CD8-positive, alpha-beta memory T cell (primary cell): ENCODE measurements at regions not wholly inside any gene's neighbourhood (a gene's known extent, or its start where the extent isn't known, plus 50 kb on each side); places are given as distances from the start of the nearest gene placed in this dataset.

Experiments used
- CTCF ChIA-PET: fragments of 350-600 bp; sonication (Branson Sonifier 250); formaldehyde crosslinking; loops from one replicate; lab custom pipeline; 2021; ENCODE audit warnings: antibody characterized with exemption; lab: Charles Lee
- POLR2A ChIA-PET: fragments of 350-600 bp; sonication (Branson Sonifier 250); formaldehyde crosslinking; loops from one replicate; lab custom pipeline; 2021; ENCODE audit warnings: antibody characterized with exemption; lab: Charles Lee
- DNase-seq, 5 donors: peaks; one replicate each; pipeline versions ENCODE4 v3.0.0 to v3.0.0-alpha.2; 2020 to 2022; ENCODE audit warnings: mixed read lengths in 1 of 5
- H3K27ac ChIP-seq: one replicate; pipeline ENCODE4 v1.7.0; 2013; ENCODE audit warnings: low read depth, mild to moderate bottlenecking, low read length, moderate library complexity
- H3K27me3 ChIP-seq: 2 replicates; pipeline ENCODE4 v1.7.0; 2013; ENCODE audit warnings: low read length, mild to moderate bottlenecking; ENCODE audit not compliant: insufficient read depth, poor library complexity, severe bottlenecking
- H3K36me3 ChIP-seq: 2 replicates; pipeline ENCODE4 v1.7.0; 2013; ENCODE audit warnings: mild to moderate bottlenecking, low read length, moderate library complexity; ENCODE audit not compliant: insufficient read depth
- H3K4me1 ChIP-seq: 2 replicates; pipeline ENCODE4 v1.7.0; 2013; ENCODE audit warnings: mild to moderate bottlenecking, low read length, moderate library complexity; ENCODE audit not compliant: insufficient read depth
- H3K4me3 ChIP-seq: 2 replicates; pipeline ENCODE4 v1.7.0; 2013; ENCODE audit warnings: mild to moderate bottlenecking, low read length
- H3K9me3 ChIP-seq: 2 replicates; pipeline ENCODE4 v1.7.0; 2013; ENCODE audit warnings: mild to moderate bottlenecking, low read length
- H3K27ac Mint-ChIP-seq, 8 donors: one replicate each; pipeline ENCODE4 v1.8.0; 2020 to 2021; ENCODE audit warnings: mixed read lengths in 8 of 8, mild to moderate bottlenecking in 6 of 8, inconsistent platforms in 3 of 8, moderate library complexity in 3 of 8
- H3K27me3 Mint-ChIP-seq, 2 donors: one replicate each; pipeline ENCODE4 v1.8.0; 2020 to 2021; ENCODE audit warnings: mixed read lengths in 2 of 2, mild to moderate bottlenecking in 1 of 2, moderate library complexity in 1 of 2
- H3K36me3 Mint-ChIP-seq, 3 donors: one replicate each; pipeline ENCODE4 v1.8.0; 2020 to 2021; ENCODE audit warnings: mixed read lengths in 3 of 3, inconsistent platforms in 1 of 3, mild to moderate bottlenecking in 1 of 3
- H3K4me1 Mint-ChIP-seq, 3 donors: one replicate each; pipeline ENCODE4 v1.8.0; 2020 to 2021; ENCODE audit warnings: mixed read lengths in 3 of 3, inconsistent platforms in 1 of 3, mild to moderate bottlenecking in 1 of 3
- H3K4me3 Mint-ChIP-seq, 7 donors: one replicate each; pipeline ENCODE4 v1.8.0; 2020 to 2021; ENCODE audit warnings: mixed read lengths in 7 of 7, mild to moderate bottlenecking in 6 of 7, moderate library complexity in 4 of 7, inconsistent platforms in 2 of 7
- H3K9me3 Mint-ChIP-seq, 5 donors: one replicate each; pipeline ENCODE4 v1.8.0; 2020 to 2022; ENCODE audit warnings: mixed read lengths in 5 of 5, mild to moderate bottlenecking in 3 of 5, moderate library complexity in 2 of 5, inconsistent platforms in 1 of 5

DNA sequence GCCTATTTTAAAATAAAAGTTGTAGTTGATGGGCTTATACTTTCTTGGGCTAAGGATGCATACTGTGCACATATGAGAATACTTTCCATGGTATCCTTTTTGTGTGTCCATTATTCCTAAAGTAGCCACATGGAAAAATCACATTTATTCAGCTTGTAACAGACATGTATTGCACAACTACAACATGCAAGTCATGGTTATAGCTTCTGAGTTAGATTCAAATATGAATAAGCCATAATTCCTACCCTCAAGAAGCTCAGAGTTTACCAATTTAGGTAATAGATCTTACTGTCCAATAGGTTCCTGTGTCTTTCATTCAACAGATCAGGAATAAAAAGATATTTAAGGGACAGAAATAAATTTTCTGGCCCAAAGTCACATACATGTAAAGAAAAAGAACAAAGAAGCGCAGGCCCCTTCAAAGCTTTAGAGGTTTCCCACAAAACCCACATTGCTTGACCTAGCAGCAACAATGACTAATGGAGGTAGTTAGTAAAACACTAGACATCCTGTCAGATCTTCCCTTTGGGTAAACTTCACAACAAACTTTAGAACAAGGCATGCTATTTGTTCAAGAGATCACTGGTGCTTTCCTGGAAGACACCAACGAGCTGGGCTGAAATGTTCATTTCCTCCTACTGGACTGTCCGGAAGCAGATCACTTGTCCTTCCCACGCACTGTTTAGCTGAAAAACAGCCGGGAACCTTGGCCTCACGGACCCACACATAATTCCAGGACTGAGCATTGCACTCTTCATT is 78.4 kb upstream of the ITGA1 start:
- no peak for DNase-seq
- no peaks in the 10 kb centered on the region for H3K9me3 ChIP-seq
- peaks cover 62 to 85% (median 83%) of the 10 kb centered on the region in 3 donors for H3K4me1 Mint-ChIP-seq
- no peaks in the 10 kb centered on the region for H3K27me3 ChIP-seq
- no peaks in the 10 kb centered on the region for H3K36me3 Mint-ChIP-seq
- ChIA-PET POLR2A (interaction anchor here (1.0 to 1.1 kb wide), 2 partner anchors 36 to 90 kb away, joined by 3 to 4 read pairs; no protein-coding TSS in a partner anchor), CTCF (no interaction called here)
- H3K27me3 Mint-ChIP-seq = no peaks in the 10 kb centered on the region
- peak overlapping the region in 5 of 8 donors; percentile 12 to 66 (median 62) for H3K27ac Mint-ChIP-seq
- H3K4me3 ChIP-seq = no peak overlapping the region
- no peak overlapping the region for H3K27ac ChIP-seq
- H3K4me3 Mint-ChIP-seq = peak overlapping the region in 6 of 7 donors; percentile 12 to 64 (median 46)
- H3K4me1 ChIP-seq = peaks cover 29% of the 10 kb centered on the region
- H3K9me3 Mint-ChIP-seq = no peaks in the 10 kb centered on the region
- no peaks in the 10 kb centered on the region for H3K36me3 ChIP-seq

DNA sequence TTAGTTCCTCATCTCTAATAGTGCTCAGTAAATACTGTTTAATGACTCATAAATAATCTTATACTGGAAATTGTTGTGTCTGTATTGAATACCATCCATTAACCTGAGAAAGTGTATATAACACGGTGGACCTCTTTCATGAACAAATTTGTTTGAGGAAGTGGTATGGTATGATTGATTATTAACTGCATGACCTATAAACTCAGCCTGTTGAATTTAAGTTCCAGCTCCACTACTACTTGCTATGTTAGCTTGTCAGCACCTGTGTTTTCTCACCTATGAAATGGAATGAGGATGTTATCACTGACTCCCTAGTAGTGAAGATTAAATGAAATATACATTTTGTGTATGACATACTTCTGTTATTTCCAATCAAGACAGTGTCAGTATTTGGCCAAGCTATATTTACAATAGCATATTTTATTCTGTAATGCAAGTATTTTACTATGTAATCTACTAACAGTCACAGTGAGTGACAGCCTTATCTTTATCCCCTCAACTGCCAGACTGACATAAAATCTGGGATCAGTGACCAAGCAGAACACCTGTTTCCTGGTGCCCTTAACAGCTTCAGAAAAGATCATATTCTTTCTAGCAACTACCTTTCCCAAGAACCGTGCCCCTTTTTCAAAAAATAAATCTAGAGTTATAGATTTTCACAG is 77.3 kb upstream of the ITGA1 start:
- H3K36me3 Mint-ChIP-seq = no peaks in the 10 kb centered on the region
- H3K27me3 ChIP-seq = no peaks in the 10 kb centered on the region
- H3K36me3 ChIP-seq = no peaks in the 10 kb centered on the region
- H3K4me3 Mint-ChIP-seq = peak overlapping the region in 3 of 7 donors; percentile 7 to 37 (median 28)
- peaks cover 57 to 76% (median 75%) of the 10 kb centered on the region in 3 donors for H3K4me1 Mint-ChIP-seq
- POLR2A ChIA-PET = no interaction called here
- H3K27ac Mint-ChIP-seq = peak overlapping the region in 1 of 8 donors; percentile 69
- H3K4me1 ChIP-seq = peaks cover 24% of the 10 kb centered on the region
- H3K9me3 ChIP-seq = no peaks in the 10 kb centered on the region
- CTCF ChIA-PET = no interaction called here
- no peak overlapping the region for H3K4me3 ChIP-seq
- DNase-seq = no peak
- H3K27me3 Mint-ChIP-seq = no peaks in the 10 kb centered on the region
- H3K9me3 Mint-ChIP-seq = peaks cover 0 to 1% (median 0%) of the 10 kb centered on the region in 5 donors
- no peak overlapping the region for H3K27ac ChIP-seq

DNA sequence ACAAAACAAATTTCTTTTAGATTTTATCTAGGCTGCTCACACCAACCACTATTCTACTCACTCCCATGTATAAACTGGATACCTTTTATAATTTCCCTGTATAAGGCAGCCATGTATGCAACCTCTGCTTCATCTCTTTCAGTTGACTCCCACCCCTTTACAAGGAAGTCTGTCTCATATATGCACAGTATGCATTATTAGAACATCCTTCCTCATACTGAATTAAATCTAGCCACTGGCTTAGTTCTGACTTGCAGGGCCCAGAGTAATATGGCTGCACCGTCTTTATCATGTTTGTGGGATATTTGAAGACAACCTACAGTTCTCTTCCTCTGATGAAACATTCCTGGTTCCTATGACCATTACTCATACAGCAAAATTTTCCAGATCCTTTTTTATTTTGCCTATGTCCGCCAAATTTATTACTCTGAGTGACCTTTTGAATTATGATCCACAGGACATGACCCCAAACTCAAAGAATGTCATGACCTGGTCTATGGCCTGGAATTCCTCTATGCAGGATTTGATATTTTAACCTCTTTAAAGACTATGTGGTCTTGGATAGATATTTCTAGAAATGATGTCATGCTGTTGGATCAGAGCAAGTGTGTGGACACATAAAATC is 76.6 kb upstream of the ITGA1 start:
- Mint-ChIP-seq H3K27me3 (no peaks in the 10 kb centered on the region), H3K4me1 (peaks cover 51 to 70% (median 68%) of the 10 kb centered on the region in 3 donors), H3K4me3 (no peak overlapping the region), H3K27ac (peak overlapping the region in 1 of 8 donors; percentile 1), H3K9me3 (peaks cover 0 to 5% (median 0%) of the 10 kb centered on the region in 5 donors), H3K36me3 (no peaks in the 10 kb centered on the region)
- ChIA-PET CTCF (interaction anchor here (0.8 kb wide), 1 partner anchor 89 kb away, joined by 3 read pairs; no protein-coding TSS in a partner anchor), POLR2A (no interaction called here)
- Histone ChIP-seq H3K27ac (no peak overlapping the region), H3K4me1 (peaks cover 18% of the 10 kb centered on the region), H3K4me3 (no peak overlapping the region), H3K36me3 (no peaks in the 10 kb centered on the region), H3K9me3 (no peaks in the 10 kb centered on the region), H3K27me3 (no peaks in the 10 kb centered on the region)
- no peak for DNase-seq

DNA sequence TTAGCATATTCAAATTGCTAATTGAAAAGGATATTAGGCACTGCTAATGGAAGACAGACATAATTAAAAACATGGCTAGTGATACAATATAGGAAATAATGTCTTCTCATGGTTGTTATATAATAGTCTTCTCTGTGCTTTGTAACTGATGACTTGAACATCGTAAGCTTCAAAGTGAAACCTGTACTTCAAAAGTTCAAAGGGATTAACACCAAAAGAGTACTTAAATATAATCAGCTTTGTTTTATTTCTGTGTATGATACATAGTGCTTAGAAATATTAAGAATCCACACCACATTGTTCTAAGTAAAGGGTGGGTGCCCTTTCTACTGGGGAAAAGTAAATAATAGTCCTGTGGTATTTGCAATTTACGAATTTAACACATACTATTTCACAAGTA is 75.4 kb upstream of the ITGA1 start:
- no peak overlapping the region for H3K27ac ChIP-seq
- DNase-seq = peak in 1 of 5 donors; percentile 17
- ChIA-PET CTCF (interaction anchor here (1.0 kb wide), 1 partner anchor 203 kb away, joined by 3 read pairs; no protein-coding TSS in a partner anchor), POLR2A (no interaction called here)
- H3K36me3 ChIP-seq = no peaks in the 10 kb centered on the region
- no peaks in the 10 kb centered on the region for H3K27me3 Mint-ChIP-seq
- peaks cover 1 to 13% (median 7%) of the 10 kb centered on the region in 5 donors for H3K9me3 Mint-ChIP-seq
- peaks cover 46 to 57% (median 56%) of the 10 kb centered on the region in 3 donors for H3K4me1 Mint-ChIP-seq
- H3K9me3 ChIP-seq = no peaks in the 10 kb centered on the region
- H3K36me3 Mint-ChIP-seq = peaks cover 0 to 8% (median 0%) of the 10 kb centered on the region in 3 donors
- no peak overlapping the region for H3K4me3 ChIP-seq
- peak overlapping the region in 1 of 8 donors; percentile 31 for H3K27ac Mint-ChIP-seq
- H3K4me1 ChIP-seq = peaks cover 10% of the 10 kb centered on the region
- no peaks in the 10 kb centered on the region for H3K27me3 ChIP-seq
- H3K4me3 Mint-ChIP-seq = peak overlapping the region in 2 of 7 donors; percentile 20 to 48

DNA sequence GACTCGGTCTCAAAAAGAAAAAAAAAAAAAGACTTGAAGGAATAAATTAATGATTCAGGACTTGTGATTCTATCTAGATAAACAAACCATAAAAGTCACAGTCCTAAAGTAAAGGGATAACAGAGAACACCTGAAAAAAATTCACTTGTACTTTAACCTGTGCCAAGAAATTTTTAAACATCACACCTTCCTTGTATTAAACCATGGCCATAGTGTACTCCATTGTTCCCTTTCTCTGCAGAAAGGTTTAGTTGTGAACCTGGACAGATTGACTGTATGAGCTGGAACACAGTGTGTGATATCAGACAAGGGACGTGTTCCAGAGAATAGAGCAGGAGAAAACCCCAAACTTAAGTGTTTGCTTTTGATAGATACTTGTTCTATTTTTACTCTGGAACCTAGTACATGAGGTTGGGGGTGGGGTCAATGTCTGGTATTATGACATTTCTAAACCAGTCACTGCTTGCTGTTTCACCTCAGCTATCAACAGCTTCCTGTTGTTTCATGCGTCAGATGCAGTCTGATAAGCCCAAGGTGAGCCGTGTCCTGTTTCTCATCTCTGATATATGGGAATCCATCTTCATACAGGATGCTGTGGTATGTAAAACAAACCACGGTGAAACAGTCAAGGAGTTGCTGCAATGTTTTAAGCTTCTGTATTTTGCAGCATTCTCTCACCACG is 62.5 kb upstream of the ITGA1 start:
- Mint-ChIP-seq H3K4me3 (peak overlapping the region; percentile 6 to 89 (median 78)), H3K36me3 (peaks cover 0 to 2% (median 0%) of the 10 kb centered on the region in 3 donors), H3K4me1 (peaks cover 65 to 73% (median 70%) of the 10 kb centered on the region in 3 donors), H3K27me3 (peaks cover 0 to 2% of the 10 kb centered on the region in 2 donors), H3K27ac (peak overlapping the region; percentile 80 to 99 (median 94)), H3K9me3 (peaks cover 0 to 5% (median 2%) of the 10 kb centered on the region in 5 donors)
- no peak overlapping the region for H3K4me3 ChIP-seq
- H3K27ac ChIP-seq = no peak overlapping the region
- H3K36me3 ChIP-seq = no peaks in the 10 kb centered on the region
- ChIA-PET POLR2A (interaction anchor here (0.5 to 1.8 kb wide), 8 partner anchors 11 to 74 kb away, joined by 3 to 7 read pairs (median 4); partner anchors contain the start of genes ITGA1 and PELO), CTCF (interaction anchor here (0.7 to 1.4 kb wide), 4 partner anchors 20 to 76 kb away, joined by 3 to 6 read pairs (median 4); no protein-coding TSS in a partner anchor)
- no peaks in the 10 kb centered on the region for H3K9me3 ChIP-seq
- no peaks in the 10 kb centered on the region for H3K27me3 ChIP-seq
- peak; percentile 33 to 87 (median 84) for DNase-seq
- peaks cover 37% of the 10 kb centered on the region for H3K4me1 ChIP-seq

DNA sequence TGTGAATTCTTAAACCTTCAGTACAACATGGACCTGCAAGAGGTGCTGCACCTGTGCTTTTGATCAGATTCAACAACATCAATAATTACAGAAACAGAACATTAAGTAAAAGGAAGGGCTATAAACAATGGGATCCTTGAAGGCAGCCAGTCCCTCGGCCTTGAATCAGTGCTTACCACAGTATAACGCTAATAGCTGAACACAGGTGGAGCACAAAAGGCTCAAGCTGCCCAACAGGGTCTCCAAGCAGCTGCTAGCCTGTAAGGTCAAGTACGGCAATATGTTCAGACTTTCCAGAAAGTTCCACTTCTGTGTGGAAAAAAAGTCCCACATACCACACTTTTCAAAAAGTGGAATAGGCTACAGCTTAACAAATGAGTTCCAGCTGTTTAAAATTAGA is 61.9 kb upstream of the ITGA1 start:
- Histone ChIP-seq H3K4me1 (peaks cover 37% of the 10 kb centered on the region), H3K36me3 (no peaks in the 10 kb centered on the region), H3K4me3 (no peak overlapping the region), H3K27ac (no peak overlapping the region), H3K9me3 (no peaks in the 10 kb centered on the region), H3K27me3 (no peaks in the 10 kb centered on the region)
- peak in 1 of 5 donors; percentile 42 for DNase-seq
- H3K4me1 Mint-ChIP-seq = peaks cover 66 to 77% (median 68%) of the 10 kb centered on the region in 3 donors
- H3K4me3 Mint-ChIP-seq = peak overlapping the region; percentile 6 to 89 (median 78)
- CTCF ChIA-PET = interaction anchor here (0.8 to 1.4 kb wide), 3 partner anchors 20 to 75 kb away, joined by 3 to 6 read pairs (median 4); no protein-coding TSS in a partner anchor
- H3K27me3 Mint-ChIP-seq = peaks cover 0 to 2% of the 10 kb centered on the region in 2 donors
- POLR2A ChIA-PET = interaction anchor here (0.5 to 1.8 kb wide), 7 partner anchors 11 to 74 kb away, joined by 3 to 7 read pairs (median 4); partner anchors contain the start of genes ITGA1 and PELO
- peaks cover 0 to 6% (median 0%) of the 10 kb centered on the region in 3 donors for H3K36me3 Mint-ChIP-seq
- peaks cover 0 to 5% (median 2%) of the 10 kb centered on the region in 5 donors for H3K9me3 Mint-ChIP-seq
- peak overlapping the region; percentile 80 to 99 (median 94) for H3K27ac Mint-ChIP-seq

DNA sequence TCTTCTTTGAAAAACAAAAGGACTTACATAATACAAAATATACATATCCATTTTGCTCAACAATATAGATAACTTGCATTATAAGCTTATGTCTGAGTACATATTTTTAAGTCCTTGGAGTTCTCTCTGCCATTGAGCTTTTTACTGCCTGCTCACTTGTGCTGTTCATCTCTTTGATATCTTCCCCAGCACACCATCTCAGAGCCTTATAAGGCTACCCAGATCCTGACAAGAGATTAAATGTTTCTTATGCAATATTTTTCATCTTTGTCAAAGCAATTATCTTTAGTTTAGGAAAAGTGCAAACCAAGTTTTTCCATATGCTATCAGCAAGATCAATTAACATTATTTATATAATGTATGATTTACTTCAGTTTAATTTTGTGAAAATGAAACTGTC is 60.7 kb upstream of the ITGA1 start:
- ChIA-PET POLR2A (no interaction called here), CTCF (interaction anchor here (1.9 kb wide), 1 partner anchor 72 kb away, joined by 5 read pairs; no protein-coding TSS in a partner anchor)
- no peaks in the 10 kb centered on the region for H3K9me3 ChIP-seq
- H3K9me3 Mint-ChIP-seq = peaks cover 0 to 5% (median 0%) of the 10 kb centered on the region in 5 donors
- peaks cover 0 to 2% of the 10 kb centered on the region in 2 donors for H3K27me3 Mint-ChIP-seq
- peaks cover 66 to 83% (median 74%) of the 10 kb centered on the region in 3 donors for H3K4me1 Mint-ChIP-seq
- peak overlapping the region; percentile 19 to 95 (median 76) for H3K27ac Mint-ChIP-seq
- no peak overlapping the region for H3K4me3 ChIP-seq
- no peaks in the 10 kb centered on the region for H3K36me3 ChIP-seq
- peak overlapping the region in 5 of 7 donors; percentile 2 to 63 (median 20) for H3K4me3 Mint-ChIP-seq
- H3K27ac ChIP-seq = no peak overlapping the region
- H3K27me3 ChIP-seq = no peaks in the 10 kb centered on the region
- H3K4me1 ChIP-seq = peaks cover 37% of the 10 kb centered on the region
- H3K36me3 Mint-ChIP-seq = peaks cover 0 to 11% (median 2%) of the 10 kb centered on the region in 3 donors
- no peak for DNase-seq
